NT2/D1 (cell line): ENCODE measurements at regions not wholly inside any gene's neighbourhood (a gene's known extent, or its start where the extent isn't known, plus 50 kb on each side); places are given as distances from the start of the nearest gene placed in this dataset.

Experiments used
- SUZ12 ChIP-seq: IDR thresholded peaks from 2 replicates; pipeline ENCODE4 v1.6.1; 2011; ENCODE audit not compliant: insufficient read length, insufficient read depth; ENCODE audit errors: extremely low read depth
- ZNF274 ChIP-seq: IDR thresholded peaks from 2 replicates; pipeline ENCODE4 v1.6.1; 2011; ENCODE audit warnings: mild to moderate bottlenecking, low read depth, low read length

GRCh38 chr11:121898903-121899302 lies 217.1 kb downstream of the BLID start:
- TF ChIP-seq SUZ12 (no peak), ZNF274 (no peak)
